Astrocyte of the hippocampus (primary cell): ENCODE measurements at regions not wholly inside any gene's neighbourhood (a gene's known extent, or its start where the extent isn't known, plus 50 kb on each side); places are given as distances from the start of the nearest gene placed in this dataset.

ENCODE experiments used
- DNase-seq: peaks from one replicate; pipeline ENCODE4 v3.0.0; 2011; ENCODE audit warnings: low read depth, low spot score

GRCh38 chr16:8194794-8195193 is 395.5 kb downstream of the TMEM114 start:
- peak; percentile 3 for DNase-seq

DNA sequence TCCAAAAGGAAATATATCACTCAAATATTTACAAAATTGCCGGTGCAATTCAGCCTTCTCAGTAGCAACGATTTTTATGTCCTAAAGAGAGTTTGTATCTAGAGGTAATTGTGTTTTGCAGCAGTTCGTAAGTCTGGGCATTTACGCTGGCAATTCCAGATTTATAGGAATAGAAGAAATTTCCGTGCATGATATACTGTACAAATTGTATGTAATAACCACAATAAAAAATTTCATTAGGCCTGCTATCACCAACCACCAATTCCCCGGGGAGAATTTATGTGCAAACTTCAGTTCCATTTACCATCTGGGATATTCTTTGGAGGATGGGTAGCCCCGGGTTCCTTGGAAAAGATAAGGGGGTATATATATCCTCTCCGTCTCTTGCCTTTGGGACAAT is 401.5 kb downstream of the TMEM114 start:
- DNase-seq = no peak

GRCh38 chr16:8187782-8188372 is 402.4 kb downstream of the TMEM114 start:
- DNase-seq = no peak

- DNase-seq = no peak
Measured at GRCh38 chr16:8184854-8185253, 405.5 kb downstream of the TMEM114 start.

- DNase-seq = no peak
Measured at GRCh38 chr16:8183176-8184099, 406.9 kb downstream of the TMEM114 start.

GRCh38 chr16:8182761-8183160 is 407.6 kb downstream of the TMEM114 start:
- no peak for DNase-seq

- no peak for DNase-seq
Measured at GRCh38 chr16:8179615-8180014, 410.7 kb downstream of the TMEM114 start.

- no peak for DNase-seq
Measured at GRCh38 chr16:8178271-8178670, 412.0 kb downstream of the TMEM114 start.

GRCh38 chr16:8175411-8175810 is 414.9 kb downstream of the TMEM114 start:
- DNase-seq = no peak

- peak; percentile 89 for DNase-seq
Measured at GRCh38 chr16:8173111-8173644, 417.1 kb downstream of the TMEM114 start.

DNA sequence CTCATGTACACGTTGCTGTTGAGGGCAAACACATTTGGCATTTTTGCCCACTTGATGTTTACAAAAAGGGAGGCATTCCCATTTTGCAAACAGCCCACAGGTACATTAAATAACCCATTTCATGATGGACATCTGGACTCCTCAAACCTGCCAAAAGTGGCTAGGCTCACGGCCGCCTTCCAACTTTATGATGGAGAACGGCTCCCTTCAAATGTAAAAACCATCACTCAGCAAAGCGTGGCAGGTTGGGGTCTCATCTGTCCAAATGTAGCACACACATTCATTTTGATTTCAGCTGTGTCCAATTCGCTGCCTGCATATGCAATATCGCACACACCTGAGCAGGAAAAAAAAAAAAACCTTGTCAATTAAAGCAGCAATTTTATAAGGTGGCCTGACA is 417.8 kb downstream of the TMEM114 start:
- DNase-seq = no peak

GRCh38 chr16:8168016-8168415 is 422.3 kb downstream of the TMEM114 start:
- no peak for DNase-seq

DNA sequence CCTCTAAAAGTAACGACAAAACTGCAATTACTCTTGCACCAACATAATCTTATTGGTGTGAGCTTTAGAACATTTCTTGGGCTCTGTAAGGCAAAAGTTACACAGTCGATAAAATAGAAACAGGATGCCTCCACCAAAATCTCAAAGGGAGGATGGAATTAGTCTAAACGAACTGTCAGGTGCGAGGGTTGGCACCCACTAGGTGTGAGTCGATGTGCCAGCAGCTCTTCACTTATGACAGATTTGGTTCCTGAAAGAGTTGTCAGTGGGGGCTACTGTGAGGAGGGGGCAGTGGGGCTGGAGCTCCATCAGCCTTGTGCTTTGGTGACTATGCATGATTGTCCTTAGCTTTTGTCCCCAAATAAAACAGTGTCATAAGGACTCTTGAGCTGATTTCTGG is 422.9 kb downstream of the TMEM114 start:
- DNase-seq = no peak

DNA sequence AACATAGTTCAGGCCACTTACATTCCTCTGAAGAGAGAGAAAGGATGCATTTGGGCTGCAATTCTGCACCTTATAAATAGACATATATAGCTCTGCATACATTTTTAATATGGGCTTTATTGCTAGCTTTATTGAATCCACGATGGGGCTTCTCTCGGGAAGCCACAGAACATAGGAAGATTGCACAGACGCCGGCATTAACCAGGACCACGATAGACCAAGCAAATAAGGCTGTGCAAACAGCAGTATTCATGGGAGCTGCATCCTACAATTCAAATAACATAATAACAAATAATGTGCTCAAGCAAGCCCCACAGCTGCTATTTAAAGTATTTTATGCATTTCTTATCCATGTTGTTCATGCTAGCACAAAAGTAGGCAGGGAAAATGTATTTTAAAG is 432.3 kb downstream of the TMEM114 start:
- DNase-seq = no peak

GRCh38 chr16:8155275-8155674 is 435.0 kb downstream of the TMEM114 start:
- no peak for DNase-seq

GRCh38 chr16:8146256-8147012 is 443.9 kb downstream of the TMEM114 start:
- DNase-seq = no peak

- no peak for DNase-seq
Measured at GRCh38 chr16:8138666-8139065, 451.6 kb downstream of the TMEM114 start.

DNA sequence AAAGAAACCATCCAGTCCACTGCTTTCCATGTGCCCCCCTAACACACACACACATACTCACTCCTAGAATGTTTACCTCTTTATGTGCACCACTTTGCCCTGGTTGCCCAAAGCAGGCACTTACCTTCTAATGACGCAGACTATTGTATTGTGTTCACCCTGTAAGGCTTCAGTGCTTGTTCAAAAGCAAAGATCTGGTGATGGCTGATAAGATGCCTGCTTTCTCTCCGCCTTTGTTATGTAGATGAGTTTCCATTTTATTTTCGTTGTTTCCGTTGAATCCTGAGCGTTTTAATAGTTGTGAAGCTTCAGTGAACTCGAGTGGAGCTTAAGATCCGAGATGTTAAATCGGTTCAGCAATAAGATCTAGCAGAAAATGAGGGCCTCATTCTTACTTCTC is 452.7 kb downstream of the TMEM114 start:
- DNase-seq = peak; percentile 0

DNA sequence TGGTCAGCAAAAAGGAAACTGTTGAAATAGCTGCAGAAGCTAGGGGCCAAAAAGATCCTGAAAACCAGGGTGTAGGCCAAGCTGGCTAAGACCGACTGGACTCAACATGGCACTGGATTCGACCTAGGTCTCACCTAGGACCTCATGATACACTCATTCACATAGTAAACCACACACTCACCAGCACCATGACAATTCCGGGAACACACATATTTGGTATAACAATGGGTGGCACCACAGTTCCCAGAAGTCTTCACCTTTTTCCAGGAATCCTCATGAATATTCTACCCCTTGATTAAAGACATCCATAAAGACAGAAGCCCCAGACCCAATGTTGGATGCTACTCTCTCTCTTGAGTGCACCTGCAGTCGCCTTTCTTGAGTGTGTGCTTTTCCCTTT is 460.1 kb downstream of the TMEM114 start:
- no peak for DNase-seq

DNA sequence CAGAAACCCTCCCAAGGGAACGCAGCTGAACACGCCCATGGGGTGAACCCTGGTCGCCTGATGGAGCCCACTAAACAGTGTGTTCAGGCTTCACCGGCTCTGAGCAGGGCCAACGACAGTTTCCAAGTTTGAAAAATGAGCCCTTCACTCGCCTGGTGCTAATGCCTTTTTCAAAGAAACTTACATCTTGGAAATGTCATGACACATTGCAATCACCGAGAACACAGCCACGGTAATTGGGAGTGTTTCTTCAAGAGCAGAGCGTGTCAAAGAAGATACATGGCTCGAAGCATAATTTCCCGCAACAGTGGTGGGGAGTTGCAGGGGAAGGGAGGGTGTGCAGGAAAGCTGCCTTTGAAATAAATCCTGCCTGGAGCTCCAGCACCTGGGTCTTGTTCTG is 463.2 kb downstream of the TMEM114 start:
- no peak for DNase-seq

DNA sequence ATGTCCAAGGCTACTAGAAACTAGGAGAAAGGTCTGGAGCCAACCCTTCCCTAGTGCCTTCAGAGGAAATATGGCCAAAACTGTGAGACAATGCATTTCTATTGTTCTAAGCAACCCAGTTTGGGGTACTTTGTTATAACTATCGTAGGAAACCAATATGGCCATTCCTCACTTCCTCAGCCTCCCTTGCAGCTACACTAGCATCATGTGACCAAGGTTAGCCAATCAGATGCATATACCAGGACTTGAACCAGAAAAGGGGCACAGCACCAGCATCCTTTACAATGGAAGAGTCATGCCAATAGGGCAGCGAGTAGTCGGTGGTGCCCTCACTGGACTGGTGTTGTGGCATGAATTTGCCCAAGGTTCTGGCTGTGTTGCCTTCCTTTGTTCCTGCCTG is 464.0 kb downstream of the TMEM114 start:
- DNase-seq = no peak

GRCh38 chr16:8120001-8120400 is 470.3 kb downstream of the TMEM114 start:
- DNase-seq = no peak
